ENCODE measurements at regions not wholly inside any gene's neighbourhood (a gene's known extent, or its start where the extent isn't known, plus 50 kb on each side); places are given as distances from the start of the nearest gene placed in this dataset.

- no peaks in the 10 kb centered on the region for H3K27me3 ChIP-seq
- DNase-seq, result no peak
- no peak overlapping the region for H3K27ac ChIP-seq
- WGBS, 4 donors, result 23 to 100% (median 50%) methylated on average over 1 of the region's 1 CpG
- TF ChIP-seq POLR2A (IDR thresholded peaks at IDR 0.05) (no peak), CTCF (IDR thresholded peaks at IDR 0.05) (no peak)
- H3K36me3 ChIP-seq (replicated peaks in 1 of 2), result no peaks in the 10 kb centered on the region
- intact Hi-C loops (cut with DNase I), result no loop called here
- no peaks in the 10 kb centered on the region for H3K9me3 ChIP-seq (replicated peaks in 1 of 3)
- no peaks in the 10 kb centered on the region for H3K4me1 ChIP-seq (replicated peaks in 1 of 2)
- no peak overlapping the region for H3K4me3 ChIP-seq
Measured at GRCh38 chr10:120997313-120997712, 146.2 kb downstream of the WDR11 start.

DNA sequence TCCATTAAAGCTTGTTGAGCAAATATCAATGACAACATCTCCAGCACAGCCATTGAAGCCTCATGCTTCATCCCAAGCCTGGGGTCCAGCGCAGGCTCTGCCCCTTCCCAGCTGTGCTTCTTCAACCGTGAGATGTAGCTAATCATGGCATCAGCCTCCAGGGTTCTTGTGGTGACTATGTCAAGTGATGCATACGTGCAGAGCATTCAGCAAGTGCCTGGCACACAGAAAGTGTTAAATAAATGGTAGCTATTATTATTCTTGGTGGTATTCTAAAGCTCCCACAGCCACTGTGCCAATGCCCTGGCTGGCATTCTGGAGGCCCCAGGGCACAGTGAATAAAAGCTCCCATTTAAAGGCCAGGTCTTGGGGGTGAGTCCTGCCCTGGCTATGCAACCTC, 146.6 kb downstream of the WDR11 start:
- Histone ChIP-seq H3K4me1 (replicated peaks in 1 of 2) (no peaks in the 10 kb centered on the region), H3K36me3 (replicated peaks in 1 of 2) (no peaks in the 10 kb centered on the region), H3K27ac (no peak overlapping the region), H3K27me3 (no peaks in the 10 kb centered on the region), H3K4me3 (no peak overlapping the region), H3K9me3 (replicated peaks in 1 of 3) (no peaks in the 10 kb centered on the region)
- no peak for TF ChIP-seq POLR2A (IDR thresholded peaks at IDR 0.05)
- no peak for TF ChIP-seq CTCF (IDR thresholded peaks at IDR 0.05)
- DNase-seq, result no peak
- 33 to 83% (median 66%) methylated on average over 1 to 3 of the region's 3 CpGs for WGBS, 4 donors
- intact Hi-C loops (cut with DNase I), result no loop called here

DNA sequence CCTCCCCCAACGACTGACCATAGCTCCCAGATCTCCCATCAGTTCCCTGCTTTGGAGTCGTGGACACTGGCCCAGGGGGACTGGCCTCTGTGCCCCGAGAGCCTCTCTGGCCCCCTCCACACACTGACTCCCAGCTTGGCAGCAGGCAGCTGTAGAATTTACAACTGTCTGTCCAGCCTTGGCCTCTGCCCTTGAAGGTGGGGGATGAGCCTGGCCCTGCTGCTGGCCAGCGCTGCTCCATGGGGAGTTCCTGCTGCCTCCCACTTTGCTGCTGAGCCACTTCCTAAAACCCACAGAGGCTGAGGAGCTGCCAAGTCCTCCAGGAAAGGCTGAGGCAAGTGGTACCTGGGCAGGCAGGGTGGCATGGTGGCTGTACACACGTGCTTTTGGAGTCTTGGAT, 147.1 kb downstream of the WDR11 start:
- 27 to 37% (median 29%) methylated on average over 4 to 5 of the region's 5 CpGs for WGBS, 4 donors

DNA sequence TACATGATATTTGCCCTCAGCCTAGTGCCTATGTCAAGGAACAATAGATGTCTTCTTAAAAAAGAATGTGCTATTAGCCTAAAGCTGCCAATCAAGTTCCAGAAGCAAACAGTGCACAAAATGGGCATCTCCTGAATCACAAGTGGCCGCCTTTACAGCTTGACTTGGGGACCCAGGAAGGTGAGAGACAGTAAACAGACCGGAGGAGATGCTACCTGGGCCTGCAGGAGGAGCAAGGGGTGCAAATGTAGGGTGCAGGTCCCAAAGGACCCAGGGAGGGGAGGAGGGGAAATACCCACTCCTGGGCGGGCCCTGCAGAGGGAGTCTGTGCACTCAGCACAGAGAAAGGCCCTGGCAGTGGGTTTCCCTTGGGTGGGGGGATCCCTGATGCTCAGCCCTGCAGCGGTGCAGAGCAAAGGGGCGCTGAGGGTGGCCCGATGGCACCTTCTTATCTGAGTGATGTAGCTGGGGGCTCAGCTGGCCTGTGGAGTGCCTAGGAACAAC, 147.7 kb downstream of the WDR11 start:
- Histone ChIP-seq H3K27ac (no peak overlapping the region), H3K4me1 (replicated peaks in 1 of 2) (no peaks in the 10 kb centered on the region), H3K9me3 (replicated peaks in 1 of 3) (no peaks in the 10 kb centered on the region), H3K4me3 (no peak overlapping the region), H3K27me3 (no peaks in the 10 kb centered on the region), H3K36me3 (replicated peaks in 1 of 2) (no peaks in the 10 kb centered on the region)
- DNase-seq, result no peak
- intact Hi-C loops (cut with DNase I), result no loop called here
- TF ChIP-seq POLR2A (IDR thresholded peaks at IDR 0.05), result no peak
- no peak for TF ChIP-seq CTCF (IDR thresholded peaks at IDR 0.05)
- 81 to 92% (median 92%) methylated on average over 6 of the region's 6 CpGs for WGBS, 4 donors

More for the DNA sequence above, 147.1 kb downstream of the WDR11 start:
- no peaks in the 10 kb centered on the region for H3K27me3 ChIP-seq
- intact Hi-C loops (cut with DNase I), result no loop called here
- no peaks in the 10 kb centered on the region for H3K9me3 ChIP-seq (replicated peaks in 1 of 3)
- H3K36me3 ChIP-seq (replicated peaks in 1 of 2), result no peaks in the 10 kb centered on the region
- TF ChIP-seq POLR2A (IDR thresholded peaks at IDR 0.05) (no peak), CTCF (IDR thresholded peaks at IDR 0.05) (no peak)
- H3K27ac ChIP-seq, result no peak overlapping the region
- H3K4me1 ChIP-seq (replicated peaks in 1 of 2), result no peaks in the 10 kb centered on the region
- peak in 5 of 7 donors; percentile 12 to 31 (median 22) for DNase-seq
- no peak overlapping the region for H3K4me3 ChIP-seq
